OCI-LY7 (cell line): ENCODE measurements at regions not wholly inside any gene's neighbourhood (a gene's known extent, or its start where the extent isn't known, plus 50 kb on each side); places are given as distances from the start of the nearest gene placed in this dataset.

Experiments
- CTCF ChIP-seq: fragments of 200-600 bp; sonication (generic); conservative IDR thresholded peaks from 2 replicates; pipeline ENCODE4 v1.5.1; 2014; ENCODE audit warnings: mild to moderate bottlenecking, antibody characterized with exemption, low read length, moderate library complexity, mixed read lengths
- EZH2phosphoT487 ChIP-seq: fragments of 200-600 bp; sonication (generic); IDR thresholded peaks from 2 replicates; pipeline ENCODE4 v1.6.1; 2018; ENCODE audit warnings: low read depth, borderline replicate concordance, mild to moderate bottlenecking, mixed run types, antibody characterized with exemption, low read length, moderate library complexity, mixed read lengths

- TF ChIP-seq CTCF (no peak), EZH2phosphoT487 (no peak)
Measured at GRCh38 chr4:81838586-81838985, 366.9 kb upstream of the RASGEF1B start.
